Psoas muscle (tissue), 7 donors: ENCODE measurements at regions not wholly inside any gene's neighbourhood (a gene's known extent, or its start where the extent isn't known, plus 50 kb on each side); places are given as distances from the start of the nearest gene placed in this dataset.

Experiments
- ATAC-seq, 4 donors: fragments of 200-7000 bp; cut with Tn5 transposase; one replicate each; pipeline ENCODE4 v1.9.1; 2020; ENCODE audit warnings: moderate library complexity in 3 of 4, mild to moderate bottlenecking in 2 of 4
- DNase-seq, 2 donors: peaks; one replicate each; pipeline ENCODE4 v3.0.0-alpha.2; 2020
- H3K27ac ChIP-seq: fragments of 200-600 bp; one replicate; pipeline ENCODE4 v1.8.0; 2022
- H3K27me3 ChIP-seq, 3 donors: fragments of 200-600 bp in 1 of 3; one replicate each; pipeline versions ENCODE4 v1.6.1 to v1.8.0; 2013 to 2022; ENCODE audit warnings: low read length in 2 of 3, mild to moderate bottlenecking in 2 of 3, moderate library complexity in 1 of 3; ENCODE audit not compliant: insufficient read depth in 3 of 3
- H3K36me3 ChIP-seq, 2 donors: fragments of 200-600 bp in 1 of 2; one replicate each; pipeline versions ENCODE4 v1.6.1 to v1.8.0; 2013 to 2022; ENCODE audit warnings: low read depth in 1 of 2, mild to moderate bottlenecking in 1 of 2, moderate library complexity in 1 of 2; ENCODE audit not compliant: insufficient read depth in 1 of 2
- H3K4me1 ChIP-seq: fragments of 200-600 bp; one replicate; pipeline ENCODE4 v1.8.0; 2022
- H3K4me3 ChIP-seq: fragments of 200-600 bp; one replicate; pipeline ENCODE4 v1.8.0; 2022; ENCODE audit warnings: mild to moderate bottlenecking
- H3K9me3 ChIP-seq: fragments of 200-600 bp; one replicate; pipeline ENCODE4 v1.8.0; 2022
- WGBS, 3 donors: extraction: QIAGEN DNeasy Blood & Tissue Kit; methylation state at CpG; one replicate each; pipeline versions ENCODE4 v1.1.6 to v1.1.7; 2013; 5-methylcytosine and 5-hydroxymethylcytosine counted together
- intact Hi-C, 2 donors: fragments of 100-400 bp; cut with DNase I; formaldehyde crosslinking; loops; one replicate each; pipeline versions ENCODE4 v1.11.0 to v1.14.2; 2022
- TF ChIP-seq, protein P1 (sequence below): fragments of 200-600 bp; IDR thresholded peaks from one replicate; pipeline ENCODE4 v1.8.0; 2022; ENCODE audit warnings: antibody characterized with exemption
- donor health status: healthy with polysubstance abuse.
- donor health status: DM: no; HTN: no; CAD: no; lungs with moderate emphysema.
- donor health status: Bipolar disorder and iron deficiency.
- donor health status: healthy.
- donor health status: DM: yes; HTN: yes; CAD: no.
- donor health status: DM: no; HTN: no; CAD: no.
- donor health status: DM: yes; HTN: yes; CAD: no.

DNA sequence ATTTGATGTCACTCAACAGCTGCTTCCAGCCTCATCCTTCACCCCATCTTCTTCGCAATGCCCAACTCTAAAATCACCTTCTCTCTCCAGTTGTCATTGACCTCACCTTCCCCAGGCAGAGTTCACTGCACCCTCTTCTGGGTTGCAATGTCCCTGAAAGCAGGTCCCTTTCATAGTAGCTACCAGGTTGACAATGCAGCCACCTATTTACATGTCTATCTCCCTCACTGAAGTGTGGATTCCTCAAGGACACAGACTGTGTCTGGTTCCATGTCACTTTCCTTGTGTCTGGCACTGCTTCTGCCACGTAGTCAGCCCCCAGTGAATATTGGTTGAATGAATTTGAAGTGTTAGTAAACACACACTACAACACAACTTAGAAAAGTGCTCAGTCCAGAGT is 445.5 kb upstream of the WWC1 start:
- 53 to 76% (median 67%) methylated on average over 2 of the region's 2 CpGs for WGBS, 3 donors
- no peaks in the 10 kb centered on the region for H3K4me1 ChIP-seq
- no peaks in the 10 kb centered on the region for H3K9me3 ChIP-seq
- TF ChIP-seq, protein P1, sequence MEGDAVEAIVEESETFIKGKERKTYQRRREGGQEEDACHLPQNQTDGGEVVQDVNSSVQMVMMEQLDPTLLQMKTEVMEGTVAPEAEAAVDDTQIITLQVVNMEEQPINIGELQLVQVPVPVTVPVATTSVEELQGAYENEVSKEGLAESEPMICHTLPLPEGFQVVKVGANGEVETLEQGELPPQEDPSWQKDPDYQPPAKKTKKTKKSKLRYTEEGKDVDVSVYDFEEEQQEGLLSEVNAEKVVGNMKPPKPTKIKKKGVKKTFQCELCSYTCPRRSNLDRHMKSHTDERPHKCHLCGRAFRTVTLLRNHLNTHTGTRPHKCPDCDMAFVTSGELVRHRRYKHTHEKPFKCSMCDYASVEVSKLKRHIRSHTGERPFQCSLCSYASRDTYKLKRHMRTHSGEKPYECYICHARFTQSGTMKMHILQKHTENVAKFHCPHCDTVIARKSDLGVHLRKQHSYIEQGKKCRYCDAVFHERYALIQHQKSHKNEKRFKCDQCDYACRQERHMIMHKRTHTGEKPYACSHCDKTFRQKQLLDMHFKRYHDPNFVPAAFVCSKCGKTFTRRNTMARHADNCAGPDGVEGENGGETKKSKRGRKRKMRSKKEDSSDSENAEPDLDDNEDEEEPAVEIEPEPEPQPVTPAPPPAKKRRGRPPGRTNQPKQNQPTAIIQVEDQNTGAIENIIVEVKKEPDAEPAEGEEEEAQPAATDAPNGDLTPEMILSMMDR = no peak
- ATAC-seq = no peak
- no peak for DNase-seq
- intact Hi-C loops = no loop called here
- H3K27ac ChIP-seq = no peak overlapping the region
- no peak overlapping the region for H3K4me3 ChIP-seq
- no peaks in the 10 kb centered on the region for H3K36me3 ChIP-seq
- no peaks in the 10 kb centered on the region for H3K27me3 ChIP-seq

DNA sequence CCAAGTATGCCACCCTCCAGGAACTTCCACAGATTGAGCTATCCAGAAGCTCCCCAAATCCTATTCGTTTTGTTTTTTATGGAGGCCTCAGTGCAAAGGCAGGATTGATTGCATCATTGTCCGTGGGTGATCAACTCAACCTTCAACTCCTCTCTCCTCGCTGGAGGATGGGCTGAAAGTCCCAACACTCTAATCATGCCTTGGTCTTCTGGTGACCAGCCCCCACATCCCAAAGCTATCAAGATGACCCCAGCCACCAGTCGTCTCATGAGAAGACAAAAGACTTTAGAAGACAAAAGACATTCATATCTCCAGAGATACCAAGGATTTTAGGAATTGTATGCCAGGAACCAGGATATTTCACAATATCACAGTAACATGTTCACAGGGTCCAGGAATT is 441.6 kb upstream of the WWC1 start:
- intact Hi-C loops = no loop called here
- no peaks in the 10 kb centered on the region for H3K4me1 ChIP-seq
- no peak overlapping the region for H3K4me3 ChIP-seq
- DNase-seq = no peak
- H3K9me3 ChIP-seq = no peaks in the 10 kb centered on the region
- TF ChIP-seq, protein P1 = no peak
- no peaks in the 10 kb centered on the region for H3K36me3 ChIP-seq
- ATAC-seq = no peak
- H3K27me3 ChIP-seq = no peaks in the 10 kb centered on the region
- no peak overlapping the region for H3K27ac ChIP-seq
- WGBS, 3 donors = 70 to 78% (median 74%) methylated on average over 4 of the region's 4 CpGs

DNA sequence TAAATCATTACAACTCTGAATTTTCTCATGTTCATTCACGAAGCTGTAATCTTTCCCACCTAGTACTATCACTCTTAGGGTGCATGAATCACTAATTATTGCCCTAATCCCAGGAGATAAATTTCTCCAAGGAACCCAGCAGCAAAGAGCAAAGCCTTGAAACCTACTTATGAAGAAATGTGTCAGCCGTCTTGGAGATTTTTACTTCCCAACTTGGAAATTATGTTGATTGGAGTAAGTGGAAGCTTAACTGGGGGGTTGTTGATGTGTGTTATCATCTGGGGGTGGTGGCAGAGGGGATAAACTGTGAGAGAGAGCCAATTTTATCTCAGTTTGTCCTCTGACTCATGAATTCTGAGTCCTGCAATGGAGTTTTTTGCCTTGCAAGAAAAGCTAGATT is 440.5 kb upstream of the WWC1 start:
- no peaks in the 10 kb centered on the region for H3K9me3 ChIP-seq
- no peaks in the 10 kb centered on the region for H3K36me3 ChIP-seq
- H3K27me3 ChIP-seq = no peaks in the 10 kb centered on the region
- no peak overlapping the region for H3K4me3 ChIP-seq
- no peaks in the 10 kb centered on the region for H3K4me1 ChIP-seq
- WGBS, 3 donors = 57 to 63% (median 58%) methylated on average over 2 of the region's 2 CpGs
- no peak overlapping the region for H3K27ac ChIP-seq
- DNase-seq (no peak), ATAC-seq (no peak)
- TF ChIP-seq, protein P1 = no peak
- intact Hi-C loops = no loop called here

DNA sequence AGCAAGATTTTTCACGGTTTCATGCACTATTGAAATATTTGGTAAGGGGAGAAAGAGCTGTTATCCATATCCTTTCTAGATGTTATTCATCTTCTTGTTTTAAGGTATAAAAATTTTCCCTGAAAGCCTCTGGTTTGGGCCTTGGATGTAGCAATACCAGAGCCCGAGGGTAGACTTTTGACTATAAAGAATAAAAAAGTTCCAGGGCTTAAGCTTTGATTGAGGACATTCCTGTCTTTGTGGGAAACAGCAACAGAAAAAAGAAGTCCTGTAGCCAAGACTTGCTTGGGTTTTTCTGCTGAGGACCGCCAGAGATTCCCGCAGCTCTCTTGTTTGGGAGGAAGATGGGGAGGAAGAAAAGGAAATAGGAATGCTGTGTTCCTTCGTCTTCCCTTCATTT is 440.0 kb upstream of the WWC1 start:
- no peaks in the 10 kb centered on the region for H3K27me3 ChIP-seq
- H3K4me3 ChIP-seq = no peak overlapping the region
- no peaks in the 10 kb centered on the region for H3K36me3 ChIP-seq
- H3K4me1 ChIP-seq = no peaks in the 10 kb centered on the region
- no peaks in the 10 kb centered on the region for H3K9me3 ChIP-seq
- TF ChIP-seq, protein P1 = no peak
- no peak overlapping the region for H3K27ac ChIP-seq
- ATAC-seq (no peak), DNase-seq (no peak)
- intact Hi-C loops = no loop called here
- 75 to 82% (median 79%) methylated on average over 5 of the region's 5 CpGs for WGBS, 3 donors

GRCh38 chr5:167852515-167852914 is 438.9 kb upstream of the WWC1 start:
- Histone ChIP-seq H3K36me3 (no peaks in the 10 kb centered on the region), H3K9me3 (no peaks in the 10 kb centered on the region), H3K4me1 (no peaks in the 10 kb centered on the region), H3K27ac (no peak overlapping the region), H3K4me3 (no peak overlapping the region), H3K27me3 (no peaks in the 10 kb centered on the region)
- DNase-seq = no peak
- TF ChIP-seq, protein P1 = no peak
- WGBS, 3 donors = 85 to 90% (median 90%) methylated on average over 5 of the region's 5 CpGs
- intact Hi-C loops = no loop called here
- no peak for ATAC-seq
